ENCODE measurements at regions not wholly inside any gene's neighbourhood (a gene's known extent, or its start where the extent isn't known, plus 50 kb on each side); places are given as distances from the start of the nearest gene placed in this dataset.
"Not testable (repeated sequence)": the region's sequence is repeated elsewhere in the genome, so short reads cannot be mapped to it uniquely, and the experiment has no call there.

- DNase-seq, result no peak
These were observed 106.5 kb downstream of the KLF13 start for GRCh38 chr15:31433091-31433490.

GRCh38 chr15:31433574-31433973 is 106.9 kb downstream of the KLF13 start:
- no peak for DNase-seq

GRCh38 chr15:31434275-31434587 is 107.6 kb downstream of the KLF13 start:
- DNase-seq, result no peak

GRCh38 chr15:31434588-31435260 is 108.1 kb downstream of the KLF13 start:
- peak; percentile 86 to 89 for DNase-seq

GRCh38 chr15:31435261-31435911 is 108.8 kb downstream of the KLF13 start:
- DNase-seq, result peak; percentile 86 to 90

- peak; percentile 52 to 60 for DNase-seq
These were observed 109.4 kb downstream of the KLF13 start for GRCh38 chr15:31435912-31436628.

- peak; percentile 72 to 80 for DNase-seq
These were observed 111.1 kb downstream of the KLF13 start for GRCh38 chr15:31437686-31438085.

GRCh38 chr15:31438601-31439265 is 112.1 kb downstream of the KLF13 start:
- peak; percentile 17 to 32 for DNase-seq

- DNase-seq, result peak; percentile 59 to 70
These were observed 112.7 kb downstream of the KLF13 start for GRCh38 chr15:31439328-31439727.

- not testable (repeated sequence) for DNase-seq
These were observed 113.6 kb downstream of the KLF13 start for GRCh38 chr15:31440216-31440615.

- peak; percentile 57 to 58 for DNase-seq
These were observed 114.2 kb downstream of the KLF13 start for GRCh38 chr15:31440754-31441311.

GRCh38 chr15:31442226-31442625 is 115.6 kb downstream of the KLF13 start:
- DNase-seq, result no peak

GRCh38 chr15:31442699-31443111 is 116.1 kb downstream of the KLF13 start:
- DNase-seq, result no peak

- no peak for DNase-seq
These were observed 118.2 kb downstream of the KLF13 start for GRCh38 chr15:31444844-31445243.

- no peak for DNase-seq
These were observed 119.9 kb downstream of the KLF13 start for GRCh38 chr15:31446546-31446945.

GRCh38 chr15:31447931-31448634 is 121.4 kb downstream of the KLF13 start:
- DNase-seq, result no peak

GRCh38 chr15:31448635-31448979 is 122.0 kb downstream of the KLF13 start:
- DNase-seq, result no peak

- no peak for DNase-seq
These were observed 126.2 kb downstream of the KLF13 start for GRCh38 chr15:31452595-31453557.

GRCh38 chr15:31453558-31454318 is 127.1 kb downstream of the KLF13 start:
- no peak for DNase-seq

GRCh38 chr15:31455499-31455898 is 128.9 kb downstream of the KLF13 start:
- DNase-seq, result no peak

Measured in activated CD4-positive, alpha-beta T cell treated with anti-CD3 and anti-CD28 coated beads, Interleukin-2, amount 50 U/mL, for 48 hours (primary cell).